GM18868 (cell line): ENCODE measurements at regions not wholly inside any gene's neighbourhood (a gene's known extent, or its start where the extent isn't known, plus 50 kb on each side); places are given as distances from the start of the nearest gene placed in this dataset.
"Not testable (repeated sequence)": the region's sequence is repeated elsewhere in the genome, so short reads cannot be mapped to it uniquely, and the experiment has no call there.

ENCODE experiments used
- ATAC-seq: cut with Tn5 transposase; IDR thresholded peaks from one replicate; pipeline ENCODE4 v1.9.1; 2021; ENCODE audit warnings: mild to moderate bottlenecking, moderate library complexity; ENCODE audit not compliant: unreplicated experiment

DNA sequence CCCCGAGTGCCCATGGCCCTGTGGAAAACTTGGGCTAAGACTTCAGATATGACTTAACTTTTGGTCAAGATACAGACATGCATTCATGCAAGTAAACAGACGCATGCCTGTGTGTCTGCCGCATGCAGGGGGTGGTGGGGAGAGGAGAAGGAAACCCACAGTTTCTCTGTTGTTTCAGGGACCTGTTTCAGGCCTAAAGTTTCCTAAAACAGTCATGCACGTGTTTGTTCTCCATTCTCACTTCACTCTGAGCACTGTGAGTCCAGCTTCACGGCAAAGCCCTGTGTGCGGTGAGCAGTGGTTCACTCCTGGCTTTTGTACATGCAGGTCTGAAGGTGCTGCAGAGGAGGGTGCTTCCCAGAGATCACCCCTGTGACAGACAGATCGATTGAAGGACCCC is 158.7 kb downstream of the FOXL1 start:
- ATAC-seq, result no peak

- ATAC-seq, result not testable (repeated sequence)
Observed at GRCh38 chr16:86738322-86738721, 160.0 kb downstream of the FOXL1 start.

DNA sequence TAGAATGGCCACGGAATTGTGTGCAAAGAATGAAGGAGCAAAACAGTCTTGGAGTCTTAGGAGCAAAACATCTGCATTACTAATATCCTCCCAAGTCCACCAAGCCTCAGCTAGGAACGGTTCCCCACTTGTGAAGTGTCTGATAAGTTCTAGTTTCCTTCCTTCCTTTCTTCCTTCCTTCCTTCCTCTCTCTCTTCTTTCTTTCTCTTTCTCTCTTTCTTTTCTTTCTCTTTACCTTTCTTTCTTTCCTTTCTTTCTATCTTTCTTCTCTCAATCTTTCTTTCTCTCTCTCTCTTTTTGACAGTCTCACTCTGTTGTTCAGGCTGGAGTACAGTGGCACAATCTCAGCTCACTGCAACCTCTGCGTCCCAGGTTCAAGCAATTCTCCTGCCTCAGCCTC is 160.8 kb downstream of the FOXL1 start:
- no peak for ATAC-seq

DNA sequence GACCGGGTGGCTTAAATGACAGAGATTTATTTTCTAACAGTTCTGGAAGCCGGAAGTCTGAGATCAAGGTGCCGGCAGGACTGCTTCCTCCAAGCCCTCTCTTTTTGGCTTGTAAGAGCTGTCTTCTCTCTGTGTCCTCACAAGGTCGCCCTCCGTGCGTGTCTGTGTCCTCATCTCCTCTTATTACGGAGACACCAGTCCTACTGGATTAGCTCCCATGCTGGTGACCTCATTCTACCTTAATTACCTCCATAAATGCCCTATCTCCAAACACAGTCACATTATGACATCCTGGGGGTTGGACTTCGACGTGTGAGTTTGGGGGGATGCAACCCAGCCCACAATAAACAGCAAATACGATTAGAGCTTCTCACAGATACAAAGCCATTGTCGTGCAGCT is 161.5 kb downstream of the FOXL1 start:
- no peak for ATAC-seq

- ATAC-seq, result no peak
Observed at GRCh38 chr16:86740298-86740697, 161.9 kb downstream of the FOXL1 start.

- no peak for ATAC-seq
Observed at GRCh38 chr16:86740906-86741799, 162.8 kb downstream of the FOXL1 start.

- ATAC-seq, result no peak
Observed at GRCh38 chr16:86747761-86748160, 169.4 kb downstream of the FOXL1 start.

- ATAC-seq, result no peak
Observed at GRCh38 chr16:86748652-86749051, 170.3 kb downstream of the FOXL1 start.

DNA sequence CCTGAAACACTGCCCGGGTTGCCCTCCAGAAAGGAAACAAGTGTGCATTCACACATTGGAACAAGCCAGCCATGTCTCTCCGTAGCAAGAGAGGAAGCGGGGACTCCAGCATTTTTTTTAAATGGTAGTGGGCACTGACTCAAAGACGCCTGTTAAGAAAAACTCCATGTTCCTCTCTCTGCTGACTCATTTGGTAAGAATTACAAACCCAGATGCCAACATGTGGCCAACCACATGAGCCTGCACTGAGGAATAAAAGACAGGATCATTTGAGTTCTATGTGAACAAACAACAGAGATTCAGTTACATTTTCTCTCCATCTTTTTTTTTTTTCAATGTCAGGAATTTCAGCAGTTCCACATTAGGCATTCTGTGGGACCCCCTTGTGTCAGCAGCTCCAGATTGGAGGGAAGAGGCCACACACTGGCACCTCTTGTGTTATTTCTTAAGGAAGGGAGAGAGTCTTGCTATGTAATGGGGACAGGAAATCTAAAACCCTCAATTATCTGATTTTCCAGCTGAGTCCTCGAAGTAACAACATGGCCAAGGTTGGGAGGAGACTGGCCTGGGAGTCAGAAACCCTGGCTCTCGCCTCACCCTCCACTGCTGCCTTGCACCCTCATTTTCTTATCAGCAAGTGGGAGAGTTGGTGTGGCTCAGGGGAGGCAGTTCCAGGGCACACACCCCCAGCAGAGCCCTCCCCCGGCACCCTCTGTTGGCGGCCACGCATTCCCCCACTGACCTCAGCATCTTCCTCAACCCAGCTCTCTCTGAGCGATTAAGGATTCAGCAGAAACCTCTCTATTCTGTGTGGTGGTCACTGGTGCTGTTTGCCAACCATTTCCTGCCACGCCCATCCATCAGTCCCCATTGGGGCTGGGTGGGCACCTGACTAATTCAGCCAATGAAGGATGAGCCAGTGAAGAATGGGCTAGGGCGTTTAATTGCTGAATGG is 173.0 kb downstream of the FOXL1 start:
- no peak for ATAC-seq

DNA sequence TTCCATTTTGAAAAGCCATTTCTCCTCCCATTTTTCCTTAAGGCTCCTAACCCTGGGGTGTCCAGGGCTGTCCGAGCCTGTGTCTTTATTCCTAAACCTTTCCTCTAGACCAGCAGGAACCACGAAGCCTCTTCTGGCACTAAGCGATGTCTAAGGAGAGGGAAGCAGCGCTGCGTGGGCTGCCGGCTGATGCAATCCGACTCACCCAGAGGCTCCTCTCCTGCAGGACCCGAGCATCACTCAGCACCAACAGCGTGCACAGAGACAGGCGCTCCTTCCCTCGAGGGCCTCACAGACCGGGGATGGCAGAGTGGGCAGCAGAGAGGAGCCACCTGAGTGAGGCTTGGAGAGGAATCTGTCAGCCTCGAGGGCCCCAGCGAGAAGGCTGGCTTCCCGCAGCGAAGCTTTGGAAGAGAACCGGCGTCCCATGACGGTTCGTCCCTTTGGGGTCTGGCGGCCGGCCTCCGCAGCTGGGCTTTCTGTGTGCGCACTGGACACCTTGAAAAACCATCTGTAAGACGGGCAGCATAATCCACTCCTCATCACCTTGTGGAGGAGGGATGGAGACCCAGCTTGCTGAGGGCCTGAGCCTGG is 174.3 kb downstream of the FOXL1 start:
- ATAC-seq, result no peak

GRCh38 chr16:86753399-86753798 is 175.1 kb downstream of the FOXL1 start:
- no peak for ATAC-seq

DNA sequence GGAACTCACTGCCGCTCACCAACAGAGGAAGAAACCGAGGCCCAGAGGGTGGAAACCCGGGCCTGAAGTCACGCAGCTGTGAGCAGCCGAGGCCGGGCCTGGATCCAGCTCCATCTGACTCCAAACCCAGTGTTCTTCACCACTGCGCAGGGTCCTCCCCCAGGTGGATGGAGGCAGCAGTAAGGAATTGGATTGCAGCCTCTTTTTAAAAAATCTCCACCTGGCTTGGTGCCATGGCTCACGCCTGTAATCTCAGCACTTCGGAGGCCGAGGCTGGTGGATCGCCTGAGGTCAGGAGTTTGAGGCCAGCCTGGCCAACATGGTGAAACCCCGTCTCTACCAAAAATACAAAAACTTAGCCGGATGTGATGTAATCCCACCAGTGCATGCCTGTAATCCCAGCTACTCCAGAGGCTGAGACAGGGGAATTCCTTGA is 177.2 kb downstream of the FOXL1 start:
- no peak for ATAC-seq

DNA sequence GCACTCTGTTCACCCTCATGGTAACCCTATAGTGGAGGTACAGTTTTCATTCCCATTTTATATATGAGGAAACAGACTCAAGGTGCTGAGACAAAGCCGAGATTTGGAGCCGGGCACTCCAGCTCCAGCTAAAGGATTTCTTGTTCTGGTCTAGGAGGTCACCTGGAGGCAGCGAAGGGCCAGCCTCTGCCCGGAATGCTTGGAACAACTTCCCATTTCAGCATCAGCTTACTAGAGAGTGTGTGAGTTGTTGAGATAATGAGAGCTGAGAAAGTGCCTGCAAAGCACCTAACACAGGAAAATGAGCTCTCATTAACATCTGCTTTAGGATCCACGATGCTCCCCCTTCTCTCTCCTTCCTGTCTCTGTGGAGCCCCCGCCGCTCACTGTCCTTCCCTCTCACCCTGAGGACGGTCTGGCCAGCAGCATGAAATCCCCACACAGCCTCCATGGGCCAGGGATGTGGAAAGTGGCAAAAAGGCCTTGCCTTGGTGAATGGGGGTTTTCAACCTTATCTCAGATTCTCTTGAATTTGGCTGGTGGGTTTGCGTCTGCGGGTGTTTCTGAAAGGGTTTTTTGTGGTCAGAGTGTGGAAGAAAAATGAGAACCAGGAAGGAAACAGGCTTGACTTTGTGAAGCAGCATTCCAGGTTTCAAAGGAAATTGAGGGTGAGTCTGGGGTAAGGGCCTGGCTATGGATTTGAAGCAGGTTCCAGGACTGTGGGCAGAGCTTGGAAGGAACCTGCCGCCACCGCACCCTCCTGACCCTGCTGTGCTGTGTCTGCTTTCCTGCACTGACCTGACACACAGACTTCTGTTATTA is 178.7 kb downstream of the FOXL1 start:
- ATAC-seq, result no peak

DNA sequence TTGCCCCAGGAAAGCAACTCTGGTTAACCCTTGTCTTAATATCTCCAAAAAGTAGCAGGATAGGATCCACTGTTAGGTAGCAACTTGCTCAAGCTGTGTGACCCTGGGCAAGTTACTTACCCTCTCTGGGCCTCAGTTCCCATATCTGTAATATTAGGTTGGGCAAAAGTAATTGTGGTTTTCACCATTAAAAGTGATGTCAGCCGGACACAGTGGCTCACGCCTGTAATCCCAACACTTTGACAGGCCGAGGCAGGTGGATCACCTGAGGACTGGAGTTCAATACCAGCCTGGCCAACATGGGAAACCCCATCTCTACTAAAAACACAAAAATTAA is 179.3 kb downstream of the FOXL1 start:
- ATAC-seq, result no peak

GRCh38 chr16:86758932-86759331 is 180.6 kb downstream of the FOXL1 start:
- ATAC-seq, result no peak

GRCh38 chr16:86761111-86762031 is 183.0 kb downstream of the FOXL1 start:
- ATAC-seq, result no peak

DNA sequence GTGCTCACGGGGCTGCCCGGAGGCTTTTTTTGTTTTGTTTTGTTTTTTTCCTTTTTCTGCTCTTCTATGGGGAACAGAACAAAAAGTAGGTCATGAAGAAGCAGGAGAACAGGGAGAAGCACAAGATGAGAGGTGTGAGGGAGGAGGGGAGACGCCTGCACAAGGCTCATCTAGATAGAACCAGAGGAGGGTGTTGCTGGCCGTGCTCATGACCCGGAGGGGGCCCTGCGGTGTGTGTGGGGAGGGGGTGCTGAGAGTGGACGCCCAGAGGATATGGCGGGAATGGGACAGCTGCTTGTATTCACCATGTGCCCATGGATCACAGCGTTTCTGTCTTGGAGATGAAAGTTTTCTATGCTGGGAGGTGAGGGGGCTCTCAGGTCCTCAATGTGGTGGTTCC is 183.7 kb downstream of the FOXL1 start:
- no peak for ATAC-seq

DNA sequence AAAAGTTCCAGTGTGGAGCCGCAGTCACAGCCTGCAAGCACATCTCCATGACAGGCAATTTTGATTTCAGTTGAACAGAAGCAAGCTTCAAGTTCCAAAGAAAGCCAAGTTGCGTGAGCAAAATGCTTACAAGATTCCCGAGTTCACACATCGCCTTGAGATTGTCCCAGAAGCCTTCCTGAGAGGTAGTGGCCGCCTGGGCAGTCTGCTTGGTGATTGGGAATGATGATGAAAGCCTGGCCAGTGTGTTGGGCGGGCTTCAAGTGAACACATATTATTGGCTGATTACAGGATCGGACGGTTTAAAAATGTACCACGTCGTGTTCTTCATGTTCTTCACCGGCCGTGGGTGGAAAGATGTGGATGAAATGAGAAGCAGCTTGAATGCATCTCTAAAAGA is 185.5 kb downstream of the FOXL1 start:
- ATAC-seq, result no peak

DNA sequence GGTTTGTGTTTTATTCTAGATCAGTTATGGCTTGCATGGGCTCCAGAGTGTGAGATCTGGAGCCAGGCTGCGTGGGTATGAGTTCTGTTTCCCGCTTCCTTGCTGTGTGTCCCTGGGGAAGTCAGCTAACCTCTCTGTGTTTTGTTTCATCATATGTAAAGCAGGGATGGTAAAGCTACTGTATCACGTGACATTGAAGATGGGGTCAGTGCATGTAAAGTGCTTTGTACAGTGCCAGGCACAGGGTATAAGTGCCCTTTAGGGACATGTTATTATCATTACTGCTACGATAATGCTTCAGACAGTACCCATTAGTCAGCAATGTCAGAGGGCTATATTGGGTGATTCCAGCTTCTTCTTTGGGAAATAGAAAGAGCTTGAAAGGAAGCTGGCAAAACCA is 186.2 kb downstream of the FOXL1 start:
- ATAC-seq, result no peak
